B cell (primary cell): ENCODE measurements at regions not wholly inside any gene's neighbourhood (a gene's known extent, or its start where the extent isn't known, plus 50 kb on each side); places are given as distances from the start of the nearest gene placed in this dataset.

ENCODE experiments used
- ATAC-seq: fragments of 200-7000 bp; cut with Tn5 transposase; one replicate; pipeline ENCODE4 v1.10.0; 2021; ENCODE audit warnings: low read depth, mild to moderate bottlenecking, moderate number of reproducible peaks, moderate library complexity
- CTCF ChIA-PET: fragments of 350-600 bp; sonication (Branson Sonifier 250); formaldehyde crosslinking; loops from one replicate; lab custom pipeline; 2021; ENCODE audit warnings: antibody characterized with exemption, inconsistent platforms; lab: Charles Lee
- POLR2A ChIA-PET: fragments of 350-600 bp; sonication (Branson Sonifier 250); formaldehyde crosslinking; loops from one replicate; lab custom pipeline; 2021; ENCODE audit warnings: antibody characterized with exemption; lab: Charles Lee
- DNase-seq: peaks from one replicate; pipeline ENCODE4 v3.0.0; 2013
- H2AFZ ChIP-seq: 2 replicates; pipeline ENCODE4 v1.6.1; 2012; ENCODE audit warnings: mild to moderate bottlenecking, low read depth, low read length; ENCODE audit not compliant: insufficient read depth, poor library complexity, severe bottlenecking
- H3K27ac ChIP-seq, 2 donors: 1 replicate in 1 of 2; 2 replicates in 1 of 2; pipeline ENCODE4 v1.5.1; 2012 to 2013; ENCODE audit warnings: low read length in 2 of 2, mild to moderate bottlenecking in 2 of 2, moderate library complexity in 1 of 2
- H3K27me3 ChIP-seq, 4 experiments: fragments of 200-600 bp in 1 of 4; sonication (generic) in 1 of 4; replicated peaks in 1 of 4; 1 replicate in 2 of 4; 2 replicates in 2 of 4; pipeline versions ENCODE4 v1.6.1 to v1.7.0; 2013 to 2016; ENCODE audit warnings: low read length in 3 of 4, mild to moderate bottlenecking in 2 of 4, mixed read lengths in 1 of 4, moderate library complexity in 1 of 4; ENCODE audit not compliant: insufficient read depth in 4 of 4, control insufficient read depth in 3 of 4; ENCODE audit errors: control extremely low read depth in 1 of 4
- H3K36me3 ChIP-seq, 2 experiments: replicated peaks in 1 of 2; 1 replicate in 1 of 2; 2 replicates in 1 of 2; pipeline versions ENCODE4 v1.6.1 to v1.7.1; 2013; ENCODE audit warnings: low read length in 1 of 2; ENCODE audit not compliant: insufficient read depth in 2 of 2, control insufficient read depth in 1 of 2; ENCODE audit errors: control extremely low read depth in 1 of 2, extremely low read depth in 1 of 2
- H3K4me1 ChIP-seq, 2 donors: fragments of 200-600 bp in 1 of 2; sonication (generic) in 1 of 2; 1 replicate in 1 of 2; 2 replicates in 1 of 2; pipeline versions ENCODE4 v1.5.1 to v1.6.1; 2013 to 2017; ENCODE audit warnings: low read length in 2 of 2; ENCODE audit not compliant: control insufficient read depth in 2 of 2, insufficient read depth in 2 of 2
- H3K4me2 ChIP-seq: replicated peaks from 2 replicates; pipeline ENCODE3; 2012; ENCODE audit warnings: mild to moderate bottlenecking, low read depth, low read length; ENCODE audit not compliant: poor library complexity, severe bottlenecking
- H3K4me3 ChIP-seq, 5 experiments: fragments of 200-600 bp in 1 of 5; sonication (generic) in 1 of 5; 1 replicate in 3 of 5; 2 replicates in 2 of 5; pipeline versions ENCODE4 v1.5.1 to v1.7.0; 2011 to 2016; ENCODE audit warnings: low read length in 4 of 5, mild to moderate bottlenecking in 4 of 5, low read depth in 2 of 5, control low read depth in 1 of 5, moderate library complexity in 1 of 5; ENCODE audit not compliant: insufficient read depth in 1 of 5; ENCODE audit errors: control extremely low read depth in 1 of 5, extremely low read depth in 1 of 5
- H3K79me2 ChIP-seq: fragments of 200-600 bp; sonication (generic); one replicate; pipeline ENCODE4 v1.6.0; 2016; ENCODE audit warnings: low read length; ENCODE audit not compliant: control insufficient read depth, insufficient read depth
- H3K9ac ChIP-seq: fragments of 200-600 bp; sonication (generic); 2 replicates; pipeline ENCODE4 v1.6.1; 2017; ENCODE audit warnings: mild to moderate bottlenecking, low read length, moderate library complexity
- H3K9me3 ChIP-seq, 3 donors: one replicate each; pipeline versions ENCODE4 v1.6.1 to v1.7.1; 2013; ENCODE audit warnings: low read length in 2 of 3; ENCODE audit not compliant: control insufficient read depth in 2 of 3, insufficient read depth in 1 of 3; ENCODE audit errors: control extremely low read depth in 1 of 3
- H4K20me1 ChIP-seq: 2 replicates; pipeline ENCODE4 v1.6.0; 2012; ENCODE audit warnings: mild to moderate bottlenecking, low read length; ENCODE audit not compliant: insufficient read depth, control insufficient read depth, poor library complexity, severe bottlenecking
- H3K27ac Mint-ChIP-seq: one replicate; pipeline ENCODE4 v1.8.0; 2021; ENCODE audit warnings: mixed read lengths
- H3K27me3 Mint-ChIP-seq: one replicate; pipeline ENCODE4 v1.8.0; 2021; ENCODE audit warnings: mixed read lengths
- H3K4me1 Mint-ChIP-seq: one replicate; pipeline ENCODE4 v1.8.0; 2021; ENCODE audit warnings: mixed read lengths
- H3K4me3 Mint-ChIP-seq: one replicate; pipeline ENCODE4 v1.8.0; 2021; ENCODE audit warnings: mixed read lengths
- H3K9me3 Mint-ChIP-seq: one replicate; pipeline ENCODE4 v1.8.0; 2022; ENCODE audit warnings: mixed read lengths; ENCODE audit not compliant: insufficient read depth
- CTCF ChIP-seq: fragments of 200-600 bp; IDR thresholded peaks from one replicate; pipeline ENCODE4 v1.8.0; 2022; ENCODE audit warnings: antibody characterized with exemption, mild to moderate bottlenecking
- EZH2 ChIP-seq: IDR thresholded peaks from 2 replicates; pipeline ENCODE4 v1.6.1; 2012; ENCODE audit warnings: borderline replicate concordance, low read depth, mild to moderate bottlenecking, moderate library complexity, low read length; ENCODE audit not compliant: insufficient read depth, poor library complexity, severe bottlenecking
- WGBS: methylation state at CpG from one replicate; pipeline ENCODE4 v1.1.5; 2013; ENCODE audit warnings: missing lambda C conversion rate; ENCODE audit not compliant: insufficient coverage; 5-methylcytosine and 5-hydroxymethylcytosine counted together
- intact Hi-C: fragments of 100-400 bp; cut with micrococcal nuclease; formaldehyde crosslinking; loops from one replicate; pipeline ENCODE4 v1.10.0; 2022

- TF ChIP-seq EZH2 (no peak), CTCF (no peak)
- Histone ChIP-seq H3K4me2 (no peak overlapping the region), H4K20me1 (no peaks in the 10 kb centered on the region), H2AFZ (no peak overlapping the region), H3K27me3 (peaks cover 0 to 2% (median 0%) of the 10 kb centered on the region in 4 experiments), H3K79me2 (no peaks in the 10 kb centered on the region), H3K36me3 (no peaks in the 10 kb centered on the region), H3K27ac (no peak overlapping the region), H3K9me3 (peaks cover 0 to 19% (median 0%) of the 10 kb centered on the region in 3 donors), H3K9ac (no peak overlapping the region), H3K4me3 (no peak overlapping the region), H3K4me1 (no peaks in the 10 kb centered on the region)
- ATAC-seq (no peak), DNase-seq (no peak)
- no peaks in the 10 kb centered on the region for H3K4me1 Mint-ChIP-seq
- H3K27me3 Mint-ChIP-seq, result peaks cover 4% of the 10 kb centered on the region
- peaks cover 4% of the 10 kb centered on the region for H3K9me3 Mint-ChIP-seq
- CTCF ChIA-PET, result no interaction called here
- POLR2A ChIA-PET, result no interaction called here
- WGBS, result 90% methylated on average over 3 of the region's 4 CpGs
- intact Hi-C loops, result no loop called here
- H3K4me3 Mint-ChIP-seq, result no peak overlapping the region
- H3K27ac Mint-ChIP-seq, result no peak overlapping the region
These were observed 77.1 kb upstream of the FGFR2 start for GRCh38 chr10:121675344-121675743.

- ChIA-PET CTCF (no interaction called here), POLR2A (no interaction called here)
- Histone ChIP-seq H3K9me3 (peaks cover 0 to 19% (median 0%) of the 10 kb centered on the region in 3 donors), H3K27me3 (peaks cover 0 to 2% (median 0%) of the 10 kb centered on the region in 4 experiments), H2AFZ (no peak overlapping the region), H3K36me3 (no peaks in the 10 kb centered on the region), H3K79me2 (no peaks in the 10 kb centered on the region), H3K4me2 (no peak overlapping the region), H3K9ac (no peak overlapping the region), H3K4me3 (no peak overlapping the region), H3K27ac (no peak overlapping the region), H3K4me1 (no peaks in the 10 kb centered on the region), H4K20me1 (no peaks in the 10 kb centered on the region)
- H3K4me1 Mint-ChIP-seq, result no peaks in the 10 kb centered on the region
- ATAC-seq (no peak), DNase-seq (no peak)
- no peak overlapping the region for H3K27ac Mint-ChIP-seq
- intact Hi-C loops, result no loop called here
- TF ChIP-seq CTCF (no peak), EZH2 (no peak)
- H3K4me3 Mint-ChIP-seq, result no peak overlapping the region
- 85% methylated on average over 4 of the region's 4 CpGs for WGBS
- peaks cover 4% of the 10 kb centered on the region for H3K27me3 Mint-ChIP-seq
- H3K9me3 Mint-ChIP-seq, result peaks cover 4% of the 10 kb centered on the region
These were observed 76.6 kb upstream of the FGFR2 start for GRCh38 chr10:121674885-121675284.
